Effector CD8-positive, alpha-beta T cell (primary cell): ENCODE measurements at regions not wholly inside any gene's neighbourhood (a gene's known extent, or its start where the extent isn't known, plus 50 kb on each side); places are given as distances from the start of the nearest gene placed in this dataset.
"Not testable (repeated sequence)": the region's sequence is repeated elsewhere in the genome, so short reads cannot be mapped to it uniquely, and the experiment has no call there.

Experiments used
- DNase-seq: peaks from one replicate; lab custom pipeline; 2025; lab: John Stamatoyannopoulos, UW

DNA sequence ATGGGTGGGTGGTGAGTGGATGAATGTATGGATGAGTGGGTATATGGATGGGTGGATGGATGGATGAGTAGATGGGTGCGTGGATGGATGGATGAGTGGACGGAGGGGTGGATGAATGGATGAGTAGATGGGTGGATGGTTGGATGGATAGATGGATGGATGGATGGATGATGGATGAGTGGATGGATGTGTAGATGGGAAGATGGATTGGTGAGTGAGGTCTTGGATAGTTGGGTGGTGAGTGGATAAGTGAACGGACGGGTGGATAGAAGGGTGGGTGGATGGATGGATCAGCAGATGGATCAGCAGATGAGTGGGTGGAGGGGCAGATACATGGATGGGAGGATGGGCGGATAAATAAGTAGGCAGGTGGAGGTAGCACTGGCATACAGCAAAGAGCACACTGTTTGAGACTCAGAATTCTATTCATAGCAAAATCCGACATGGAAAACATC is 163.5 kb downstream of the C9orf50 start:
- no peak for DNase-seq

DNA sequence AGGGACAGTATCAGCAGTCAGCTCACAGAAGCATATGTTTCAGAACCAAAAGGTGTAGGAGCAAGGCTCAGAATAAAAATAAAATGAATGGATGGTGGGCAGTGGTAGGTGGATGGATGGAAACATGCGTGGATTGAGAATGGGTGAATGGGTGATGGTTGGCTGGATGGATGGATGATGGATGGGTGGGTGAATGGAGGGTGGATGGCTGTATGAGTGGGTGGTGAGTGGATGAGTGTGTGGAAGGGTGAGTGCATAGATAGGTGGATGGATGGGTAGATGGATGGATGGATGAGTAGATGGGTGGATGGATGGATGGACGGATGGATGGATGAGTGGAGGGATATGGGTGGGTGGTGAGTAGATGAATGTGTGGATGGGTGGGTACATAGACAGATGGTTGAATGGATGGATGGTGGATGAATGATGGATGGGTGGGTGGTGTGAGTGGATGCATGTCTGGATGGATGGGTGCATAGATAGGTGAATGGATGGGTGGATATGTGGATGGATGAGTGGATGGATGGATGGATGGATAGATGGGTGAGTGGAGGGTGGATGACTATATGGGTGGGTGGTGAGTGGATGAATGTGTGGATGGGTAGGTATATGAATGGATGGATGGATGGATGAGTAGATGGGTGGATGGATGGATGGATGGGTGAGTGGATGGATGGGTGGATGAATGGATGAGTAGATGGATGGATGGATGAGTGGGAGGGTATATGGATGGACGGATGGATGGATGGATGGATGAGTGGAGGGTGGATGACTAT is 164.2 kb downstream of the C9orf50 start:
- DNase-seq = no peak

DNA sequence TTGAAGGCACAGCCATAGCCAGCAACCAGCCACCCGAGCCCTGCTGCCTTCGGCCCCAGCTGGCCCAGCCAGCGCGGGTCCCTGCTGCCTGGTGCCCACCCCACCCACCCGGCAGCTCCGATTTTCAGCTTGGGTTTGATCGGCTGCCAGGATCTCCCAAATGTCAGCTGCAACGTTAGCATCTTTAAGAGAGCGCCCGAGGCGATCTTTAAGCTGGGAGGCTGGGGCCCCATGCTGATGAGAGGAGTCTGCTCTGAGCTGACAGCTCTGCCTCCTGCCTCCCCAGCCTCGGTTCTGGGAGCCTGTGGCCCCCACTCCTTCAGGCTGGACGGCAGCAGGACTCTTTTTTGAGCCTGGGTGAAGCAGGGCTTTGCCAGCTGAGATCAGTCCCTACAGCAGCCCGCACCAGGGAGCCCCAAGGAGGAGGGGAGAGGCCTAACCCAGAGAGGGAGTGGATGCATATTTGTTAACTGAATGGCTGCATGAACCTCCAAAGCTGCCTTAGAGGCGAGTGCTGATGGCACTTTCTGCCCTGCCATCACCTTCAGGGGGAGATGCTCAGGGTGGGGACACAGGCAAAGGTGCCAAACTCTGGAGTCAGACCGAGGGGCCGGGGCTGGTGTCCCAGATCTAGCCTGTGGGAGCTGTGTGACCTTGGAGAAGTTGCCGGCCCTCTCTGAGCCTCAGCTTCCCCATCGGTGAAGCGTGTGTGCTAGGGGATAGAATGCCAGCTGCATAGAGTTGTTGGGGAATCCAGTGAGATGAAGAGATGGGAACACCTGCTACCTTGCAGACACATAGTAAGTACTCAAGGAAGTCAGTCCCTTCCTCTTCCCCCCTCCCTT is 165.5 kb downstream of the C9orf50 start:
- DNase-seq = no peak

DNA sequence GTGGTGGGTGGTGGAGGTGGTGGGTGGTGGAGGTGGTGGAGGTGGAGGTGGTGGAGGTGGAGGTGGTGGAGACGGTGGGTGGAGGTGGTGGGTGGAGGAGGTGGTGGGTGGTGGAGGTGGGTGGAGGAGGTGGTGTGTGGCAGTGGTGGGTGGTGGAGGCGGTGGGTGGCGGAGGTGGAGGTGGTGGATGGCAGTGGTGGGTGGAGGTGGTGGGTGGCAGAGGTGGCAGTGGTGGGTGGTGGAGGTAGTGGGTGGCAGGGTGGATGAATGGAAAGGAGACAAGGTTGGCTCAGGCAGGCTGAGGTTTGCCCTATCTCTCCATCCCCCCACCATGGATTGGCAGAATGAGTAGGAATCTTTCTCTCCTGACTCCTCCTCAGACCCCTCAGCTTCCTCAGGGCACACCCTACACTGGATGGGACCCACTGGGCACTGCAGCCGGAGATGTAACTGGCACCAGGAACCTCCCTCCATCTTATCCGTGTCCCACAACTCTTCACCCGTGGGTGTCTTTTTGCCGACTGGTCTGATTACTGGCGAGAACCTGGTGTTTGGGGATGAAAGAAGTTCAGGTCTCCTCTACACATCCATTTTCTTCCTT is 166.3 kb downstream of the C9orf50 start:
- DNase-seq = no peak

DNA sequence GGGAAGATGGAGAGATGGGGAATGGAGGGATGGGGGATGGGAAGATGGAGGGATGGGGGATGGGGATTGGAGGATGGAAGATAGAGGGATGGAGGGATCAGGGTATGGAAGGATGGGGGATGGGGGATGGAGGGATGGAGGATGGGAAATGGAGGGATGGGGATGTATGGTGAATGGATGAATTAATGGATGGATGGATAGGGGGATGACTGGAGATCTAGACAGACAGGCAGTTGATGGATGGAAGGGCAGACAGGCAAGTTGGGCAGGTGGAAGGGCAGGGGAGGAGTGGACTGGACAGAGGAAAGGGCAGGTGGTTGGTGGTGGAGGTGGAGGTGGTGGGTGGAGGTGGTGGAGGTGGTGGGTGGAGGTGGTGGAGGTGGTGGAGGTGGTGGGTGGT is 167.2 kb downstream of the C9orf50 start:
- DNase-seq = no peak

DNA sequence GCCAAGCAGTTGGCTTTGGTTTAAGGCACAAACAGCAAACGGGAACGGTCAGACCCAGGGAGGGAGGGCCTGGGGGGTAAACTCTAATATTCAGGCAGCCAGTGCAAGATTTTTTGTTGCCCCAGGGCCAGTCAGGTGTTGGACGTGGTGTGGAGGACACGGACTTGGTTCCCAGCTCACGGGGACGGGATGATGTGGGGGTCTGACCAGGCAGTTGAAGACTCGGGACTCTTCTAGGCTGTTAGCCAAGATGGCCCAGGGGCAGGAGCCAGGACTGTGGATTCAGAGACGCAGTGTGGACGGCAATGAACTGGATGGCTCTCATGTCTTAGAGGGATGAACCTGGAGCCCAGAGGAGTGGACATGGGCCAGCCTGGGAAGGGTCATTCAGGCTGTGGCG is 169.2 kb downstream of the C9orf50 start:
- DNase-seq = no peak

DNA sequence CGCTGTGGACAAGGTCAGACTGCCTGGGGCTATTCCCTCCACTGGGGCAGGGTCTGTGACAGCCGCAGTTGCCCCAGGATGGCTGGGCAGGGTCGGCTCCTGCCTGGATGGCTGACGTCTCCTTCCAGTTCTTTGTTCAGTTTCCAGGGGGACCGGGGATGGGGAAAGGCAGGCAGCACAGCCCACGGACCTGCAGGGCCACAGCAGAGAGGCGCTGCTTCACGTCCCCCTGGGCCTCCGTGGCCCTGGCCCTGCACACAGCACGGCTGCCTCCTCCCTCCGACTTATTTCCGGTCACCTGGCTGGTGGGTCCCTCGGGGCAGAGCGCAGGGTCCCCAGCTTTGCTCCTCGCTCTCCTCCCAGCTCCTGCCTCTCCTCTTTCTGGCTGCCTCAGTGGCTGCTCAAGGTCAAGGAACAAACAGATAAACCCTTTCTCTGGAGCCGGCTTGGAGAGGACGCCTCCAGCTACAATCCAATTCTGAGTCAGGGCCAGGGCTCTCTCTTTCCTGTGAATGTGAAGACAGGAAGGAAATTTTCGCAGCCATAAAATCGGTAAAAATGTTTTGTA is 169.7 kb downstream of the C9orf50 start:
- no peak for DNase-seq

DNA sequence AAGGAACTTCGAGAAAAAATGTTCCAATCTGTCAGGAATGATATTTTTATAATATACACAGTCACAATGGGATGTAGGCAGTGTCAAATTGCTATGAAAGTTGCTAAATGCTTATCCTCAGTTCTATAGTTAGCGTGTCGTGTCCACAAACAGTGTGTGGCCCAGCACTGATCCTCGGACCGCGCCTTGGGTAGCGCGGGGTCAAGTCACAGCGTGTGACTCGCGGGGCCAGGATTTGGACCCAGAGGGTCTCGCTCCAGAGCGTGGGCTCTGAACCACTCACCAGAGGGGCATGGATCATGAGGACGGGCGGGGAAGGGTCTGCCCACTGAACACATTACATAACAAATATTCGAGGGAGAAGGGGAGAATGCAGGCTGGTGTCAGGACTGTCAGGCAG is 171.8 kb downstream of the C9orf50 start:
- DNase-seq = no peak

DNA sequence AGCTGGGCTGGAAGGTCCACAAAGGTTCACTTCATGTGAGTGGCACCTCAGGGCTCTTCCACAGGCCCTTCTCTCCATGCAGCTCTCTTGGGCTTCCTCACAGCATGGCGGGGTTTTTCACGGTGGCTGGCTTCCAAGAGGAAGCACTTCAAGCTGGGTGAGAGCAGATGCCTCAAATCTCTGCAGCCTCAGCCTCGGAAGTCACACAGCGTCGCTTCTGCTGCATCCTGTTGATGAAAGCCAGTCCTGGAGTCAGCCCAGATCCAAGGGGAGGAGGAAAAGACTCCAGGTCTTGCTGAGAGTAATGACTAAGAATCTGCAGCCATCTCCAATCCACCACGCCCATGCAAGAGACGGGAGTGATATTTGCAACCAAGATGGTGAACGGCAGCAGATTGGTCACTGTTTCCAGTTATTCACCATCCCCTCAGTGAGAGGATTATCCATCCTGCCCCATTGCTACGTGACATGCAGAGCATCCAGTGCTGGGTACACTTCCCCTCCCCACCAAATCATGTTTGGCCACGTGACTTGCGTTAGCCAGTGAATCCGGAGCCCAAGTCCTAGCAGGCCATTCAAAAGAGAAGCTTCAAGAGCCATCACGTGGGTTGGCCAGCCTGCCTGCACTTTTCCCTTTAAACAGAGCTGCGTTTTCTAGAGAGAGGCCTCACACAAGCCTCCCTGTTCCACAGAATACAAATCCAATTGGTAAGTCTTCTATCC is 173.9 kb downstream of the C9orf50 start:
- DNase-seq = no peak

DNA sequence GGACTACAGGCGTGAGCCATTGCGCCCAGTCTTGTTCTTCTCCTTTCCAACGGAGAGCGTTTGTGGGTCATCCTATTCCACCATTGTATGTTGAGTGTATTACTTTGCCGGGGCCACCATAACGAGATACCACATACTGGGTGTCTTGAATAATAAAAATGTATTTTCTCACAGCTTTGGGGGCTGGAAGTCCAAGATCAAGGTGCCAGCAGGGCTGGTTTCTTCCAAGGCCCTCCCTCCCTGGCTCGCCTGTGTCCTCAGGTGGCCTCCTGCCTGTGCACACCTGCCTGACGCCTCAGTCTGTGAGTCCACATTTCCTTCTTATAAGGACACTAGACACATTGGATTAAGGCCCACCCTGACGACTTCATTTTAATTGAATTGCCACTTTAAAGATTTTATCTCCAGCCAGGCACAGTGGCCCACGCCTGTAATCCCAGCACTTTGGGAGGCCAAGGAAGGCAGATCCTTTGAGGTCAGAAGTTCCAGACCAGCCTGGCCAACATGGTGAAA is 175.1 kb downstream of the C9orf50 start:
- DNase-seq = no peak

DNA sequence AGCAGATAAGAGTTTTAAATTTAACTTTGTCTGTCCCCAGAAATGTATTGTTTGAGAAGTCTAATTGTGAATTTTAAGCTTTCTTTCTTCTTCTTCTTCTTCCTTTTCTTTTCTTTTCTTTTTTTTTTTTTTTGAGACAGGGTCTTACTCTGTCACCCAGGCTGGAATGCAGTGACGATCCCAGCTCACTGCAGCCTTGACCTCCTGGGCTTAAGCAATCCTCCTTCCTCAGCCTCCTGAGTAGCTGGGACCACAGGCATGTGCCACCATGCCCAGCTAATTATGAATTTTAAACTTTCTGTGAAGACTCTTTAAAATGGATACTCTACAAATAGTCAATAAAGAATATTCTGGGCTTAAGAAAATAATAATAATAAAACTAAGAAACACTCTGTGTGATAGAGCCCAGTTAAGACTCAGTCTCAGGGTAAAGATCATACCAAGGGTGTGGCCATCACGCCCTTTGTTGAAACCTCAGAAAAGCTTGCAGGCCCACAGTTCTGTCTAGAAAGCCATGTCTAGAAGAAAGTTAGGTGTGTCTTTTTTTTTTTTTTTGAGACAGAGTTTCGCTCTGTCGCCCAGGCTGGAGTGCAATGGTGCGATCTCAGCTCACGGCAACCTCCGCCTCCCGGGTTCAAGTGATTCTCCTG is 177.3 kb downstream of the C9orf50 start:
- DNase-seq = not testable (repeated sequence)

DNA sequence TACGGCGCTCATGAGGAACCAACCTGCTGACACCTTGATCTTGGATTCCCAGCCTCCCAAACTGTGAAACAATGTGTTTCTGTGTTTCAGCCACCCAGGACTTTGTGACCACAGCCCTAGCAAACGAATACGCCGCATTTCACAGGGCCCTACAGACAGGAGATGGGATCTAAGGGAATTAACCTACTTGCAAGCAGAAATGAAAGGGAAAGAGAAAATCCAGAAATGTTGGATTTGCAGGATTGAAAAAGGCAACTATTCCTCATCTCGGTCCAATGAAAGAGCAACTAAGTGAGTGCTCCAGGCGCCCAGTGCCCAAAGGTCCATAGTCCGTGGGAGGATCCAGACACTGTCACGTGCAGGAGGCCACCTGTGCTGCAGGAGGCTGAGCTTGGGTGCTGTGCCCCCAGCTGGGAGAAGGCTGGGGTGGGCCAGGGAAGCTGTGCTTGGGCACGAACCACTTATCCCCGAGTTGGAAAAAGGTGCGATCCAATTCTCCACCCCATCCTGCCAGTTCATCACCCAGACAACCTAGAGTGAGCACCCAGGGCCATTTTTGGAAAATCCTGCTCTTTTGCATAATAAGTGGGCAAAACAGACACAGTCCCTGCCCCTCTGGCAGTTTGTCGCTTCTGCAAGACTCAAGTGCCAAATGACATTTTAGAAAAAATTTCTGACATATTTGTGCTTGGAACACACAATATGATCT is 177.9 kb downstream of the C9orf50 start:
- no peak for DNase-seq

DNA sequence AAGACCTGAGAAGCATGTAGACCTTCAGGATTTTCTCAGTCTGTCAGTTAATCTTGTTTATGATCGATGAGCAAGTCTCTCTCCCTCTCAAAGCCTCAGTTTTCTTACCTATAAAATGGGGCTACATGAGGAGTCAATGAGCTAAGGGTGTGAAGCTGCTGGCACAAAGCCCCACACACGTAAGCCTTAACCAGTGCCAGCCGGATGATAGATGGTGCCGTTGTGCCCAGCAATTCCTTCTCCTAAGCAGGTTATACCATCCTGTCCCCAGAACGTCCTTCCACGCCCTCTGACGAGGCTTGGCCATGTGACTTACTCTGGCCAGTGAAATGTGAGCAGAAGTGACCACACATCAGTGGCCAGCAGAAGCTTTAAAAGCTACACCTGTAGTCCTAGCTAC is 179.0 kb downstream of the C9orf50 start:
- no peak for DNase-seq

DNA sequence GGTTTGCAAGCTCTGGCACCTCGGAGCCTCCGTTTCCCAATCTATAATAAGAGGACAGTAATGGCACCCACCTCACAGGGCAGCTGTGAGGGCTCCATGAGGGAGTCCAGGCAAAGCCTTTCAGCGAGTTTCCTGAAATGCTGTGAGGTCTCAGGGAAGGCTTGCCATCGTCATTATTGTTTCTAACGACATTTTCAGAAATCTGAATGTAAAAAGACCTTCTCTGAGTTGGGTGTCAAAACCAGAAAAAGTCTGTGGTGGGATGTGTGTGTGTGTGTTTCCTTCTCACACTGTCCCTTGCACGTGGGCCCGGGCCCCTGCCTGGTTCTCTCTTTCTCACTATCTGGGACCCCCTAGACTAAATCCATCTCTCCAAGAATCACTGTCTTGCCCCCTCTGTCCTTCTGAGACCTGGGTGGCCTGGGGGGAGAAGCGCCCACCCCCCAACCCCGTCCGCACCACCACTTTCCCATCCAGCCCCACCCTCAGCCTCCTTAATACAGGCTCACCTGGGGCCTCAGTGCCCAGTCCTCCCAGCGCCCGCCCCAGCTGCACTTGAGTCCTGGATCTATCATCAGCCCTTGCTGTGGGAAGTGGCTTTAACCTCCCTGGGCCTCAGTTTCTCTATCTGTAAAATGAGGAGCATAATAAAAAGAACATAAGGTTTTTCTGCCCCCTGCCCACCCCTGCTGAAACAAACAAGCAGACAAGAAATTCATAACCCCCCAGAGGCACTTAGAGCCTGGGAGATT is 180.3 kb downstream of the C9orf50 start:
- no peak for DNase-seq

DNA sequence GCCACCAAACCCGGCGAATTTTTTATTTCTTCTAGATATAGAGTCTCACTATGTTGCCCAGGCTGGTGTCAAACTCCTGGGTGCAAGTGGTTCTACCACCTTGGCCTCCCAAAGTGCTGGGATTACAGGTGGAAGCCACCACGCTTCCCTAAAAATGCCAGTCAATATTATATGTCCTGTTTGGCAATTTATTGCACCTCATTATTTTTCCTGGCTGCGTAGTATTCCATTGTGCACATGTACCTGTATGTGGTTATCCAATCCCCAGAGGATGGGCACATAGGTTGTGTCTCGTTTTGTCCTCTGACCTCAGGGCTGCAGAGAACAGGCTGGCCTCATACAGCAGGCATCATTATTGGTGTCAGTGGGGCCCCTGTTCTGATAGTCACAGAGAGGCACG is 181.7 kb downstream of the C9orf50 start:
- DNase-seq = no peak

DNA sequence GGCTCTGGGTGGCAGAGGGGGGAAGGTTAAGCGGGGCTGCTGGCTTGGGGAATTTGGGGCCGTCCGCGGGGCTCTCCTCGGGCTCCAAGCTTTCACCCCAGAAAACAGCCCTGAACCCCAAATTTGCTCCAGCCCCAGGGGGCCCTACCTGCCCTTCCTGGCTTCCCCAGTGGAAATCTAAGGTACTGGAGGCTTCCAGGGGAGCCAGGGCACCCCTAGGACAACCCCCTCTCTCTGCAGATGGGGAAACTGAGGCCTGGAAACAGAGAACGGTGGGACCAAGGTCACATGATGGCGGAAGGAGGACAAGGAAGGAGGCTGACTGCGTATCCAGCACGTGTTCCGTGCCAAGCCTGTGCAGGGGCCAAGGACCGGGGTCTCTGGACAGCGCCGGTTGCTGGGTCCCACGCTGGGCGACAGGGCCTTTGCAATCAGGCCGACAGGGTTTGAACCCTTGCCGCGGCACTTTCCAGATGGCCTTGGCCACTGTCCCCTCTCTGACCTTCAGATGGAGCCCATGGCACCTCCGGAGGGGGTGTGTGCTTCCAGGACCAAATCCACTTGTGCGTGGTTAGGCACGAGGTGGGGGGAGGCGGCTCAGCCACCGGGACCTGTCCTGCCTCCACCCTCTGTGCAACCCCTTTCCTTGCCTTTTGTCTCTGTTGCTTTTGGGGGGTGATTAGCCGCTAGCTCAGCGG is 183.1 kb downstream of the C9orf50 start:
- no peak for DNase-seq

DNA sequence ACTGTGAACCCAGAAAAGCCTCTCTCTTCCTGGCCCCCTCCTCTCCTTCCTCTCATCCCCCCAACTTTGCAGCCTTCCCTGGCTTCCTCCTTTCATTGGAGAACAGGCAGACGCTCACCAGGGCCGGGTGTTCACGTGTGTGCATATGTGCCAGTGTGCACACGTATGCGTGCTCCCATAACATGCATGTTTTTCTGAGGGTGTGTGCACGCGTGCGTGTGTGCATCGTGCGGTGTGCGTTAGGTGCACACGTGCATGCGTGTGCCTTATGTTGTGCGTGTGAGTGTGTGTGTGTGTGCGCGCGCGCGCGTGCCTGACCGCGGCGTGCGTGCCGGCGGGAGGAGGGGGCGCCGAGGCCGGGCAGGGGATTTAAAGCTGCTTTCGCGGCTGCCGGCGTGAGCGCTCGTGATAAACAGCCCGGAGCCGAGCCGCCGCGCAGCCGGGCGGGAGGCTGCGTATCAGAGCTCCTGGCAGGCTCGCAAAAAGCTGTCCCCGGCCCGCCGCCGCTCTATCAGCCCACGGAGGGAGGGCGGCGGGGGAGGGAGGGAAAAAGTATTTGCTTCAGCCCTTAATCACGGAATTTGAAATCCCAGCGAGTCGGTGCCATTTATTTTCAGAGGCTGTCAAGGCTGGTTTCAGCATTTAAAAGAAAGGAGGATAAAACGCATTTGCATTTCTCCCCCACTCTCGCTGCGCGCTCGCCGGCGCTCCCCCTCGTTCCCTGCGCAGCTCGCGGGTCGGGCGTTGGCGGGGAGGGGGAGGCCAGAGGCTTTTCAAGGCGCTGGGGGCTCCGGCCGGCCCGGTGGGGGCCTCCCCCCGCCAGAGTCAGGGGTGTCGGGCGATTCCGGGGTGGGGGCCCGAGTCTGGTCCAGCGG is 183.9 kb downstream of the C9orf50 start:
- no peak for DNase-seq
